A549 (cell line): ENCODE measurements at regions not wholly inside any gene's neighbourhood (a gene's known extent, or its start where the extent isn't known, plus 50 kb on each side); places are given as distances from the start of the nearest gene placed in this dataset.

ENCODE experiments used
- ATAC-seq, 2 experiments: fragments of 200-7000 bp in 1 of 2; fragments of >200 bp in 1 of 2; cut with Nextera tagmentation in 1 of 2; cut with Tn5 transposase in 1 of 2; 3 replicates each; pipeline versions ENCODE4 v1.8.0 to v1.9.1; 2018 to 2020; ENCODE audit warnings: mild to moderate bottlenecking in 1 of 2, moderate library complexity in 1 of 2
- CTCF ChIA-PET: fragments of 300-600 bp; sonication (Branson Sonifier 250); formaldehyde crosslinking; extraction: SDS; loops from one replicate; lab custom pipeline; 2021; ENCODE audit warnings: antibody characterized with exemption, inconsistent platforms; lab: Yijun Ruan, JAX
- POLR2A ChIA-PET: fragments of 350-600 bp; formaldehyde crosslinking; extraction: SDS; loops from one replicate; lab custom pipeline; 2021; ENCODE audit warnings: antibody characterized with exemption, inconsistent platforms; lab: Yijun Ruan, JAX
- DNase-seq, 2 experiments: peaks; one replicate each; pipeline versions ENCODE4 v3.0.0 to v3.0.0-alpha.2; 2011 to 2016; ENCODE audit warnings: low read depth in 1 of 2, low spot score in 1 of 2
- FAIRE-seq: peaks from 2 replicates; lab custom pipeline; 2011; peaks lifted over from hg19 to GRCh38; lab: Jason Lieb, UNC
- H3K27ac ChIP-seq, 2 experiments: fragments of >200 bp; sonication (Bioruptor Twin); formaldehyde crosslinking; 3 replicates each; pipeline ENCODE4 v1.5.1; 2016 to 2017
- H3K4me1 ChIP-seq: fragments of >200 bp; sonication (Bioruptor Twin); formaldehyde crosslinking; 3 replicates; pipeline ENCODE4 v1.6.1; 2016
- H3K4me2 ChIP-seq: fragments of >200 bp; sonication (Bioruptor Twin); formaldehyde crosslinking; 3 replicates; pipeline ENCODE4 v1.6.1; 2016
- H3K4me3 ChIP-seq: fragments of >200 bp; sonication (Bioruptor Twin); formaldehyde crosslinking; 3 replicates; pipeline ENCODE4 v1.5.1; 2016
- H3K9me3 ChIP-seq: fragments of >200 bp; sonication (Bioruptor Twin); formaldehyde crosslinking; 3 replicates; pipeline ENCODE4 v1.6.1; 2016
- BHLHE40 ChIP-seq: IDR thresholded peaks from 2 replicates; pipeline ENCODE4 v1.6.1; 2012; ENCODE audit warnings: low read depth, low read length, inconsistent platforms
- EHF ChIP-seq: fragments of 250-450 bp; sonication (Bioruptor Pico); IDR thresholded peaks from 2 replicates; pipeline ENCODE4 v1.5.0; 2020; ENCODE audit warnings: mild to moderate bottlenecking
- FOSB ChIP-seq: fragments of 250-450 bp; sonication (Bioruptor Pico); IDR thresholded peaks from 2 replicates; pipeline ENCODE4 v1.5.0; 2020; ENCODE audit warnings: mild to moderate bottlenecking, moderate library complexity
- FOXS1 ChIP-seq: fragments of 250-450 bp; sonication (Bioruptor Pico); IDR thresholded peaks from 2 replicates; pipeline ENCODE4 v1.5.0; 2020; ENCODE audit warnings: mild to moderate bottlenecking, moderate library complexity
- HDAC2 ChIP-seq: fragments of 200-600 bp; sonication (generic); IDR thresholded peaks from 2 replicates; pipeline ENCODE4 v1.6.1; 2016
- HOXA7 ChIP-seq: fragments of 250-450 bp; sonication (Bioruptor Pico); IDR thresholded peaks from 2 replicates; pipeline ENCODE4 v1.5.0; 2020; ENCODE audit warnings: mild to moderate bottlenecking, moderate library complexity
- JUN ChIP-seq, 2 experiments: fragments of >200 bp; sonication (Bioruptor Twin); formaldehyde crosslinking; IDR thresholded peaks; 2 replicates in 1 of 2; 3 replicates in 1 of 2; pipeline ENCODE4 v1.6.1; 2016 to 2017
- JUNB ChIP-seq: fragments of >200 bp; sonication (Bioruptor Twin); formaldehyde crosslinking; IDR thresholded peaks from 2 replicates; pipeline ENCODE4 v1.6.1; 2016
- KDM1A ChIP-seq: fragments of 200-600 bp; sonication (generic); IDR thresholded peaks from 2 replicates; pipeline ENCODE4 v1.6.1; 2016; ENCODE audit warnings: low read depth, mild to moderate bottlenecking
- MAFK ChIP-seq: fragments of 450-650 bp; IDR thresholded peaks from 2 replicates; pipeline ENCODE4 v1.6.1; 2014; ENCODE audit not compliant: partially characterized antibody
- PHF8 ChIP-seq: fragments of 200-600 bp; sonication (generic); IDR thresholded peaks from 2 replicates; pipeline ENCODE4 v1.6.1; 2016; ENCODE audit warnings: low read depth, mild to moderate bottlenecking, antibody characterized with exemption, moderate library complexity, borderline replicate concordance
- POLR2A ChIP-seq: IDR thresholded peaks from 2 replicates; pipeline ENCODE4 v1.6.1; 2012; ENCODE audit warnings: mild to moderate bottlenecking, low read length
- POLR2AphosphoS2 ChIP-seq: conservative IDR thresholded peaks from 2 replicates; pipeline ENCODE4 v1.6.1; 2012; ENCODE audit warnings: low read length, improper control_type of control experiment, inconsistent platforms
- RCOR1 ChIP-seq: fragments of 150-350 bp; IDR thresholded peaks from 2 replicates; pipeline ENCODE4 v1.6.1; 2014; ENCODE audit warnings: antibody characterized with exemption, low read length, low read depth
- RFX5 ChIP-seq: fragments of 450-650 bp; IDR thresholded peaks from 2 replicates; pipeline ENCODE4 v1.7.1; 2014; ENCODE audit warnings: antibody characterized with exemption, mild to moderate bottlenecking, moderate library complexity
- RNF2 ChIP-seq: fragments of 200-600 bp; sonication (generic); IDR thresholded peaks from 2 replicates; pipeline ENCODE4 v1.6.1; 2016; ENCODE audit warnings: low read depth, mild to moderate bottlenecking, antibody characterized with exemption, moderate library complexity, borderline replicate concordance
- ZFP36 ChIP-seq: fragments of 450-650 bp; IDR thresholded peaks from 2 replicates; pipeline ENCODE4 v1.6.1; 2014; ENCODE audit warnings: borderline replicate concordance; ENCODE audit not compliant: partially characterized antibody
- ZSCAN20 ChIP-seq: fragments of 250-450 bp; sonication (Bioruptor Pico); IDR thresholded peaks from 2 replicates; pipeline ENCODE4 v1.8.0; 2022; ENCODE audit warnings: mild to moderate bottlenecking, moderate library complexity
- WGBS: methylation state at CpG from one replicate; pipeline ENCODE4 v1.1.6; 2017; ENCODE audit errors: missing lambda C conversion rate; 5-methylcytosine and 5-hydroxymethylcytosine counted together
- TF ChIP-seq, protein P1 (sequence below): fragments of 150-350 bp; IDR thresholded peaks from 2 replicates; pipeline ENCODE4 v1.6.1; 2014; ENCODE audit warnings: low read depth, mild to moderate bottlenecking, low read length
- TF ChIP-seq, protein P2 (sequence below): IDR thresholded peaks from 2 replicates; pipeline ENCODE4 v1.6.1; 2012
- TF ChIP-seq, protein P3 (sequence below): fragments of >200 bp; sonication (Bioruptor Twin); formaldehyde crosslinking; IDR thresholded peaks from 3 replicates; pipeline ENCODE4 v1.6.1; 2016
- TF ChIP-seq, protein P4 (sequence below): fragments of 250-450 bp; sonication (Bioruptor Pico); IDR thresholded peaks from 2 replicates; pipeline ENCODE4 v1.5.0; 2021; ENCODE audit warnings: mild to moderate bottlenecking, moderate library complexity, borderline replicate concordance

DNA sequence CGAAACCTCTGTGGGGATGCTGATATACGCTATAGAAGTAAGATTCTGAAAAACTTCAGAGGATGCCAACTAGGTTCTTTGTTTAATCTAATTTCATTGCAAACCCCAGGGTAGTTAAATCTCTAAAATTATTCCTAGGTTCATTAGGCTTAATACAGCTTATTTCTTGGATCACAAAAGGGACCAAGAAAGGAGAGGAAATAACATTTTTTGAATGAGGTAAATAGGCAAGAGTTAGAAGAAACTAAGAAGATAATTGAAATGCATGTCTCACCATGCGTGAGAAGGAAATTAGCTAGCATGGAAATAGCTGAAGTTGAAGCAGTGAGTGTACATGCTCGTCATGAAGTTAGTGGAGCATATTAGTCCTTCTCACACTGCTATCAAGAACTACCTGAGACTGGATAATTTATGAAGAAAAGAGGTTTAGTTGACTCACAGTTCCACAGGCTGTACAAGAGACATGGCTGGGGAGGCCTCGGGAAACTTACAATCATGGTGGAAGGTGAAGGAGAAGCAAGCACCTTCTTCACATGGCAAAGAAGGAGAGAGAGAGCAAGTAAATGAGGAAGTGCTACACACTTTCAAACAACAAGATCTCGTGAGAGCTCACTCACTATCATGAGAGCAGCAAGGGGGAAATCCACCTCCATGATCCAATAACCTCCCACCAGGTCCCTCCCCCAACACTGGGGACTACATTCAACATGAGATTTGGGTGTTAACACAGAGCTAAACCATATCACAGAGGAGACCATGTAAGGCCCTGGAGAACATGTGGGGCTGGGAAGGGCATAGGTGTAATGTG, 125.1 kb upstream of the OSMR start:
- Histone ChIP-seq H3K27ac (no peak overlapping the region), H3K9me3 (no peaks in the 10 kb centered on the region), H3K4me3 (no peak overlapping the region), H3K4me1 (peaks cover 14% of the 10 kb centered on the region; the same call in 2 of the 3 replicates), H3K4me2 (no peak overlapping the region)
- 54% methylated on average over 6 of the region's 6 CpGs for WGBS
- CTCF ChIA-PET = interaction anchor here (0.7 to 1.6 kb wide), 3 partner anchors 11 to 88 kb away, joined by 3 to 6 read pairs (median 3); no protein-coding TSS in a partner anchor
- POLR2A ChIA-PET = no interaction called here
- FAIRE-seq (no peak), ATAC-seq (no peak), DNase-seq (no peak)
- TF ChIP-seq EHF (CRISPR knock-in tag) (no peak), FOXS1 (no peak), JUNB (no peak), RCOR1 (no peak), RFX5 (no peak), MAFK (no peak), HDAC2 (no peak), POLR2AphosphoS2 (no peak)
- TF ChIP-seq, protein P1, sequence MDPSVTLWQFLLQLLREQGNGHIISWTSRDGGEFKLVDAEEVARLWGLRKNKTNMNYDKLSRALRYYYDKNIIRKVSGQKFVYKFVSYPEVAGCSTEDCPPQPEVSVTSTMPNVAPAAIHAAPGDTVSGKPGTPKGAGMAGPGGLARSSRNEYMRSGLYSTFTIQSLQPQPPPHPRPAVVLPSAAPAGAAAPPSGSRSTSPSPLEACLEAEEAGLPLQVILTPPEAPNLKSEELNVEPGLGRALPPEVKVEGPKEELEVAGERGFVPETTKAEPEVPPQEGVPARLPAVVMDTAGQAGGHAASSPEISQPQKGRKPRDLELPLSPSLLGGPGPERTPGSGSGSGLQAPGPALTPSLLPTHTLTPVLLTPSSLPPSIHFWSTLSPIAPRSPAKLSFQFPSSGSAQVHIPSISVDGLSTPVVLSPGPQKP = no peak
- TF ChIP-seq, protein P2, sequence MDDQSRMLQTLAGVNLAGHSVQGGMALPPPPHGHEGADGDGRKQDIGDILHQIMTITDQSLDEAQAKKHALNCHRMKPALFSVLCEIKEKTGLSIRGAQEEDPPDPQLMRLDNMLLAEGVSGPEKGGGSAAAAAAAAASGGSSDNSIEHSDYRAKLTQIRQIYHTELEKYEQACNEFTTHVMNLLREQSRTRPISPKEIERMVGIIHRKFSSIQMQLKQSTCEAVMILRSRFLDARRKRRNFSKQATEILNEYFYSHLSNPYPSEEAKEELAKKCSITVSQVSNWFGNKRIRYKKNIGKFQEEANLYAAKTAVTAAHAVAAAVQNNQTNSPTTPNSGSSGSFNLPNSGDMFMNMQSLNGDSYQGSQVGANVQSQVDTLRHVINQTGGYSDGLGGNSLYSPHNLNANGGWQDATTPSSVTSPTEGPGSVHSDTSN = no peak

DNA sequence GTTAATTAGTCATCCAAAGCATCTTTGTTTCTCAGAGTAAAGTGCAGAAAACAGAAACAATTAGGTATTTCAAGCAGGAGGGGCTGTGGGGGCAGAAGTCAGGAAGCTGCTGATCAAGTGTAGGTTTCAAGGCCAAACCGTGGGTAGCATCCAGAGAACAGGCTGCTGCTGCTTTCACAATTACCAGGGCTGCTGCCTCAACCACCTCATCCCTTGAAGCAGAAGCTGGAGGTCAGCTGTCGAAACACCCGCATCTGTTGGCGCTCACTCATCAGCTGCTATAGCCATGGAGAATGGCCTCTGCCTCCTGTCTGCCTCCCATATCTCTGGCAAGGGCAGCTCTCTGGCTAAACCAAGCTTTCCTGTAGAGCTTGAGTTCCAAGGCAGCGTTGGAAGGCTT, 122.9 kb upstream of the OSMR start:
- Histone ChIP-seq H3K4me3 (no peak overlapping the region), H3K4me2 (no peak overlapping the region), H3K4me1 (peaks cover 14% of the 10 kb centered on the region; the same call in 2 of the 3 replicates), H3K9me3 (no peaks in the 10 kb centered on the region), H3K27ac (no peak overlapping the region)
- FAIRE-seq = no peak
- WGBS = 72% methylated on average over 5 of the region's 5 CpGs
- DNase-seq = no peak
- ATAC-seq = no peak
- TF ChIP-seq PHF8 (no peak), KDM1A (no peak), ZSCAN20 (no peak)
- CTCF ChIA-PET = interaction anchor here (1.7 to 2.4 kb wide), 2 partner anchors 70 to 281 kb away, joined by 3 to 6 read pairs; no protein-coding TSS in a partner anchor
- POLR2A ChIA-PET = no interaction called here

DNA sequence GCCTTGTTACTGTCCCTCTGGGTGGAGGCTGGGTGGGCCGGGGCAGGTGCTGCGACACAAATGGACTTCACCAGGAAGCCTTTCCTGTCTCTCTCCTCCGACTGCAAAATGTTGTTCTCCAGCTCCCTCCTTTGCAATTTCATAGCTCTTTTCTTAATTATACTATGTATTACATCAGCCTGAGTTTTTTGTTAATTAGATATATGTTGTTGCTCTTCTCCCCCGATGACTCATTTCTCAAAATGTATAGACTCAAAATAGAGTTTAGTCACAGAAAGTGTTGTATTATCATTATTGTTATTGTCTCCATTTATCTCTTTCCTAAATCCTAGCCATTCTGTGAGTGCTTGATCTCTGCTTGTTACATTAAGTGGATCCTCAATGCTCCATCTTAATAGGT, 122.4 kb upstream of the OSMR start:
- ChIA-PET CTCF (interaction anchor here (0.6 to 2.4 kb wide), 3 partner anchors 71 to 282 kb away, joined by 3 to 6 read pairs (median 3); no protein-coding TSS in a partner anchor), POLR2A (no interaction called here)
- Histone ChIP-seq H3K27ac (no peak overlapping the region; a peak in 1 of 6 replicates), H3K4me3 (no peak overlapping the region), H3K9me3 (no peaks in the 10 kb centered on the region), H3K4me1 (peaks cover 14% of the 10 kb centered on the region; the same call in 2 of the 3 replicates), H3K4me2 (no peak overlapping the region)
- no peak for ATAC-seq
- TF ChIP-seq RNF2 = no peak
- TF ChIP-seq ZSCAN20 = no peak
- no peak for TF ChIP-seq EHF (CRISPR knock-in tag)
- no peak for TF ChIP-seq KDM1A
- TF ChIP-seq JUN (IDR thresholded peaks at IDR 0.05) = no peak
- 80% methylated on average over 4 of the region's 4 CpGs for WGBS
- no peak for DNase-seq
- FAIRE-seq = no peak

DNA sequence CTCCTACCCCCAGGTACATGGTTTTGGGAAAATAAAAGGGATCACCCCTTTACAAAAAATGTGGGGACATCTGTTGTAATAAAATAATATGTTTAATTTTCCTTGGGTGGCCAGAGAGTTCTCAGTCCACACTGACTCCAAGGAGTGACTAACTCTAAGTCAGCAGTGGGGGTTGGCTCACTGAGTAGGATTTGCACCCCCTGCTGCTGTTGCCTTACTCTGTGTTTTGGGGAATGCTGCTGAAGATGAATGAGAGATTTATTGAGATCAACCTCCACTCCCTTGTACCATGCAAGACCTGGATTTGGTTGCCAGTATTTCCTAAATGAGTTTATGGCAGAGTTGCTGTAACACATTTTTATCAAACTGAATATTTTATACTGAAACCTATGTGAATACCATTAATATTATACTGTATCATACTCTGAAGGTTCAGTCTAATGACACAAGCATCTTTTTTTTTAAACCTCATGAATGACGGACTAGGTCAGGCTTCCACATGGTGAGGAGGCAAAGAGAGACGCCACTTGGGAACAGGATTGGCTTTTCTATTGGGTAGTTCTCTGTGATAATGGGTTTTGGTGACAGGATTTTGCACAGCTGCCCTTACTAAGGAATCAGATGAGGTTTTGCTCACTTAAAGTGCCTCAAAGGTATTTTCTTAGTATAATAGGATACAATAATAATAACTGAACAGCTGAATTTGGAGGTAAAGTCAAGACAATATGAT, 121.3 kb upstream of the OSMR start:
- FAIRE-seq (no peak), DNase-seq (peak in 1 of 2 experiments; percentile 7), ATAC-seq (peak in 1 of 2 experiments; percentile 52; a peak in 2 of 6 replicates)
- Histone ChIP-seq H3K9me3 (no peaks in the 10 kb centered on the region), H3K4me2 (peak overlapping the region; percentile 32; the same call in 1 of the 3 replicates), H3K4me3 (no peak overlapping the region), H3K27ac (no peak overlapping the region; a peak in 2 of 6 replicates), H3K4me1 (peaks cover 14% of the 10 kb centered on the region; the same call in 2 of the 3 replicates)
- WGBS = 78% methylated on average over 2 of the region's 2 CpGs
- ChIA-PET CTCF (interaction anchor here (2.4 kb wide), 1 partner anchor 283 kb away, joined by 6 read pairs; no protein-coding TSS in a partner anchor), POLR2A (no interaction called here)
- TF ChIP-seq RFX5 = no peak
- no peak for TF ChIP-seq BHLHE40
- no peak for TF ChIP-seq EHF (CRISPR knock-in tag)
- TF ChIP-seq POLR2A = no peak
- TF ChIP-seq FOSB (CRISPR knock-in tag) = no peak
- TF ChIP-seq, protein P3, sequence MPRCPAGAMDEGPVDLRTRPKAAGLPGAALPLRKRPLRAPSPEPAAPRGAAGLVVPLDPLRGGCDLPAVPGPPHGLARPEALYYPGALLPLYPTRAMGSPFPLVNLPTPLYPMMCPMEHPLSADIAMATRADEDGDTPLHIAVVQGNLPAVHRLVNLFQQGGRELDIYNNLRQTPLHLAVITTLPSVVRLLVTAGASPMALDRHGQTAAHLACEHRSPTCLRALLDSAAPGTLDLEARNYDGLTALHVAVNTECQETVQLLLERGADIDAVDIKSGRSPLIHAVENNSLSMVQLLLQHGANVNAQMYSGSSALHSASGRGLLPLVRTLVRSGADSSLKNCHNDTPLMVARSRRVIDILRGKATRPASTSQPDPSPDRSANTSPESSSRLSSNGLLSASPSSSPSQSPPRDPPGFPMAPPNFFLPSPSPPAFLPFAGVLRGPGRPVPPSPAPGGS = no peak
- TF ChIP-seq, protein P4, sequence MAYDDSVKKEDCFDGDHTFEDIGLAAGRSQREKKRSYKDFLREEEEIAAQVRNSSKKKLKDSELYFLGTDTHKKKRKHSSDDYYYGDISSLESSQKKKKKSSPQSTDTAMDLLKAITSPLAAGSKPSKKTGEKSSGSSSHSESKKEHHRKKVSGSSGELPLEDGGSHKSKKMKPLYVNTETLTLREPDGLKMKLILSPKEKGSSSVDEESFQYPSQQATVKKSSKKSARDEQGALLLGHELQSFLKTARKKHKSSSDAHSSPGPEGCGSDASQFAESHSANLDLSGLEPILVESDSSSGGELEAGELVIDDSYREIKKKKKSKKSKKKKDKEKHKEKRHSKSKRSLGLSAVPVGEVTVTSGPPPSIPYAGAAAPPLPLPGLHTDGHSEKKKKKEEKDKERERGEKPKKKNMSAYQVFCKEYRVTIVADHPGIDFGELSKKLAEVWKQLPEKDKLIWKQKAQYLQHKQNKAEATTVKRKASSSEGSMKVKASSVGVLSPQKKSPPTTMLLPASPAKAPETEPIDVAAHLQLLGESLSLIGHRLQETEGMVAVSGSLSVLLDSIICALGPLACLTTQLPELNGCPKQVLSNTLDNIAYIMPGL (CRISPR knock-in tag) = no peak
- TF ChIP-seq JUNB = no peak
- TF ChIP-seq HOXA7 (CRISPR knock-in tag) = no peak
- TF ChIP-seq ZFP36 = no peak
- TF ChIP-seq, protein P2 = no peak
